HPDE6-E6E7 (cell line): ENCODE measurements at regions not wholly inside any gene's neighbourhood (a gene's known extent, or its start where the extent isn't known, plus 50 kb on each side); places are given as distances from the start of the nearest gene placed in this dataset.

Source experiments
- DNase-seq: peaks from one replicate; pipeline ENCODE4 v3.0.0; 2011; ENCODE audit warnings: missing footprints; ENCODE audit errors: extremely low spot score

- DNase-seq: no peak
Observed at GRCh38 chr1:34606504-34606903, 148.3 kb upstream of the GJB5 start.

GRCh38 chr1:34610063-34610462 lies 144.8 kb upstream of the GJB5 start:
- no peak for DNase-seq

- DNase-seq: no peak
Observed at GRCh38 chr1:34611571-34611970, 143.3 kb upstream of the GJB5 start.

- no peak for DNase-seq
Observed at GRCh38 chr1:34612091-34612827, 142.6 kb upstream of the GJB5 start.

GRCh38 chr1:34617321-34618118 lies 137.3 kb upstream of the GJB5 start:
- no peak for DNase-seq

- DNase-seq: no peak
Observed at GRCh38 chr1:34618381-34618780, 136.5 kb upstream of the GJB5 start.

- DNase-seq: no peak
Observed at GRCh38 chr1:34619256-34619655, 135.6 kb upstream of the GJB5 start.

GRCh38 chr1:34621916-34622315 lies 132.9 kb upstream of the GJB5 start:
- DNase-seq: no peak

- no peak for DNase-seq
Observed at GRCh38 chr1:34625521-34626015, 129.3 kb upstream of the GJB5 start.

- no peak for DNase-seq
Observed at GRCh38 chr1:34627465-34628240, 127.2 kb upstream of the GJB5 start.

GRCh38 chr1:34631126-34631525 lies 123.7 kb upstream of the GJB5 start:
- DNase-seq: no peak

- DNase-seq: no peak
Observed at GRCh38 chr1:34639701-34640100, 115.1 kb upstream of the GJB5 start.

GRCh38 chr1:34640654-34641401 lies 114.0 kb upstream of the GJB5 start:
- DNase-seq: no peak

GRCh38 chr1:34642679-34643078 lies 112.2 kb upstream of the GJB5 start:
- DNase-seq: no peak

- DNase-seq: no peak
Observed at GRCh38 chr1:34645109-34645688, 109.6 kb upstream of the GJB5 start.

- no peak for DNase-seq
Observed at GRCh38 chr1:34645919-34646318, 108.9 kb upstream of the GJB5 start.

- DNase-seq: no peak
Observed at GRCh38 chr1:34648501-34648900, 106.3 kb upstream of the GJB5 start.

GRCh38 chr1:34650090-34650489 lies 104.8 kb upstream of the GJB5 start:
- no peak for DNase-seq

- no peak for DNase-seq
Observed at GRCh38 chr1:34650800-34651199, 104.0 kb upstream of the GJB5 start.

- DNase-seq: no peak
Observed at GRCh38 chr1:34653110-34653509, 101.7 kb upstream of the GJB5 start.

GRCh38 chr1:34655206-34655874 lies 99.5 kb upstream of the GJB5 start:
- no peak for DNase-seq
